GM18507 (cell line): ENCODE measurements at regions not wholly inside any gene's neighbourhood (a gene's known extent, or its start where the extent isn't known, plus 50 kb on each side); places are given as distances from the start of the nearest gene placed in this dataset.
"Not testable (repeated sequence)": the region's sequence is repeated elsewhere in the genome, so short reads cannot be mapped to it uniquely, and the experiment has no call there.

Experiments
- DNase-seq: peaks from one replicate; pipeline ENCODE4 v3.0.0; 2011; ENCODE audit warnings: low read depth; ENCODE audit not compliant: insufficient read length; ENCODE audit errors: extremely low spot score
- FAIRE-seq: peaks from 2 replicates; lab custom pipeline; 2011; peaks lifted over from hg19 to GRCh38; lab: Jason Lieb, UNC

- no peak for FAIRE-seq
- DNase-seq: no peak
Observed at GRCh38 chr3:87120236-87120635, 106.9 kb upstream of the CHMP2B start.

GRCh38 chr3:87109465-87109864 lies 117.6 kb upstream of the CHMP2B start:
- no peak for DNase-seq
- FAIRE-seq: no peak

- DNase-seq (no peak), FAIRE-seq (no peak)
Observed at GRCh38 chr3:87101861-87102625, 111.1 kb upstream of the VGLL3 start.

- not testable (repeated sequence) for FAIRE-seq, DNase-seq
Observed at GRCh38 chr3:87097733-87098132, 106.8 kb upstream of the VGLL3 start.

- FAIRE-seq (no peak), DNase-seq (no peak)
Observed at GRCh38 chr3:87090631-87091030, 99.7 kb upstream of the VGLL3 start.

- DNase-seq (no peak), FAIRE-seq (no peak)
Observed at GRCh38 chr3:87088993-87089841, 98.3 kb upstream of the VGLL3 start.

- DNase-seq: no peak
Observed at GRCh38 chr3:87088430-87088992, 97.6 kb upstream of the VGLL3 start.

GRCh38 chr3:87084868-87085267 lies 93.9 kb upstream of the VGLL3 start:
- DNase-seq (no peak), FAIRE-seq (no peak)

More at GRCh38 chr3:87088430-87088992, 97.6 kb upstream of the VGLL3 start:
- FAIRE-seq: no peak

GRCh38 chr3:87082796-87083440 lies 92.0 kb upstream of the VGLL3 start:
- DNase-seq: no peak
- FAIRE-seq: no peak

- DNase-seq (no peak), FAIRE-seq (no peak)
Observed at GRCh38 chr3:87077355-87077754, 86.4 kb upstream of the VGLL3 start.

GRCh38 chr3:87076946-87077345 lies 86.0 kb upstream of the VGLL3 start:
- FAIRE-seq (no peak), DNase-seq (no peak)

GRCh38 chr3:87073496-87074145 lies 82.7 kb upstream of the VGLL3 start:
- FAIRE-seq (no peak), DNase-seq (no peak)

- FAIRE-seq (no peak), DNase-seq (no peak)
Observed at GRCh38 chr3:87072446-87072845, 81.5 kb upstream of the VGLL3 start.

GRCh38 chr3:87069971-87070370 lies 79.0 kb upstream of the VGLL3 start:
- FAIRE-seq (no peak), DNase-seq (no peak)

- FAIRE-seq: no peak
Observed at GRCh38 chr3:87069021-87069420, 78.1 kb upstream of the VGLL3 start.

GRCh38 chr3:87062685-87063084 lies 71.7 kb upstream of the VGLL3 start:
- FAIRE-seq: no peak
- no peak for DNase-seq

More at GRCh38 chr3:87069021-87069420, 78.1 kb upstream of the VGLL3 start:
- no peak for DNase-seq

- FAIRE-seq: no peak
Observed at GRCh38 chr3:87057474-87057873, 66.5 kb upstream of the VGLL3 start.

GRCh38 chr3:87053553-87053952 lies 62.6 kb upstream of the VGLL3 start:
- FAIRE-seq: no peak
- DNase-seq: no peak

More at GRCh38 chr3:87057474-87057873, 66.5 kb upstream of the VGLL3 start:
- no peak for DNase-seq

GRCh38 chr3:87052499-87053260 lies 61.7 kb upstream of the VGLL3 start:
- FAIRE-seq: no peak
- DNase-seq: no peak
